Gastroesophageal sphincter (tissue), 4 donors: ENCODE measurements at regions not wholly inside any gene's neighbourhood (a gene's known extent, or its start where the extent isn't known, plus 50 kb on each side); places are given as distances from the start of the nearest gene placed in this dataset.

Experiments used
- ATAC-seq: fragments of 150-250 bp; one replicate; pipeline ENCODE4 v1.9.1; 2016; ENCODE audit warnings: mild to moderate bottlenecking, moderate library complexity
- H3K27ac ChIP-seq, 4 donors: fragments of 200-600 bp; sonication (generic) in 3 of 4; 1 replicate in 3 of 4; 2 replicates in 1 of 4; pipeline ENCODE4 v1.5.1; 2016 to 2019
- H3K27me3 ChIP-seq: fragments of 200-600 bp; sonication (generic); one replicate; pipeline ENCODE4 v1.5.1; 2019
- H3K36me3 ChIP-seq, 2 donors: fragments of 200-600 bp; sonication (generic); one replicate each; pipeline ENCODE4 v1.5.1; 2019; ENCODE audit warnings: control low read depth in 1 of 2
- H3K4me1 ChIP-seq, 3 donors: fragments of 200-600 bp; sonication (generic); 1 replicate in 2 of 3; 2 replicates in 1 of 3; pipeline ENCODE4 v1.5.1; 2016 to 2019; ENCODE audit warnings: control low read depth in 2 of 3
- H3K4me3 ChIP-seq, 2 donors: fragments of 200-600 bp; sonication (generic); one replicate each; pipeline ENCODE4 v1.5.1; 2019; ENCODE audit warnings: mild to moderate bottlenecking in 1 of 2, moderate library complexity in 1 of 2
- H3K9me3 ChIP-seq, 3 donors: fragments of 200-600 bp; sonication (generic); one replicate each; pipeline ENCODE4 v1.5.1; 2017 to 2019; ENCODE audit warnings: control low read depth in 2 of 3
- CTCF ChIP-seq, 4 experiments: fragments of 200-600 bp in 2 of 4; fragments of 450-650 bp in 2 of 4; sonication (generic) in 1 of 4; IDR thresholded peaks; one replicate each; pipeline ENCODE4 v1.5.1; 2017 to 2019; ENCODE audit warnings: antibody characterized with exemption in 4 of 4, mild to moderate bottlenecking in 2 of 4, moderate library complexity in 2 of 4
- EP300 ChIP-seq: sonication (generic); formaldehyde crosslinking; IDR thresholded peaks from one replicate; pipeline ENCODE4 v1.6.1; 2017; ENCODE audit warnings: antibody characterized with exemption, mild to moderate bottlenecking
- POLR2A ChIP-seq, 2 donors: fragments of 450-650 bp; IDR thresholded peaks; one replicate each; pipeline ENCODE4 v1.6.1; 2017; ENCODE audit warnings: antibody characterized with exemption in 2 of 2, mild to moderate bottlenecking in 2 of 2, moderate library complexity in 1 of 2
- POLR2AphosphoS5 ChIP-seq: sonication (generic); formaldehyde crosslinking; IDR thresholded peaks from one replicate; pipeline ENCODE4 v1.6.1; 2017; ENCODE audit warnings: antibody characterized with exemption
- WGBS, 2 donors: methylation state at CpG; one replicate each; pipeline ENCODE4 v1.1.5; 2018; ENCODE audit warnings: low coverage in 1 of 2; 5-methylcytosine and 5-hydroxymethylcytosine counted together

GRCh38 chr6:113585246-113585645, 271.9 kb upstream of the MARCKS start:
- TF ChIP-seq POLR2AphosphoS5 (no peak), CTCF (IDR thresholded peaks at IDR 0.05) (no peak), POLR2A (IDR thresholded peaks at IDR 0.05) (no peak), EP300 (no peak)
- H3K36me3 ChIP-seq: no peaks in the 10 kb centered on the region
- H3K27ac ChIP-seq: no peak overlapping the region
- no peaks in the 10 kb centered on the region for H3K9me3 ChIP-seq
- H3K4me3 ChIP-seq: no peak overlapping the region
- H3K27me3 ChIP-seq: no peaks in the 10 kb centered on the region
- WGBS, 2 donors: 96 to 97% methylated on average over 2 of the region's 2 CpGs
- peaks cover 0 to 7% (median 0%) of the 10 kb centered on the region in 3 donors for H3K4me1 ChIP-seq
- ATAC-seq: no peak

DNA sequence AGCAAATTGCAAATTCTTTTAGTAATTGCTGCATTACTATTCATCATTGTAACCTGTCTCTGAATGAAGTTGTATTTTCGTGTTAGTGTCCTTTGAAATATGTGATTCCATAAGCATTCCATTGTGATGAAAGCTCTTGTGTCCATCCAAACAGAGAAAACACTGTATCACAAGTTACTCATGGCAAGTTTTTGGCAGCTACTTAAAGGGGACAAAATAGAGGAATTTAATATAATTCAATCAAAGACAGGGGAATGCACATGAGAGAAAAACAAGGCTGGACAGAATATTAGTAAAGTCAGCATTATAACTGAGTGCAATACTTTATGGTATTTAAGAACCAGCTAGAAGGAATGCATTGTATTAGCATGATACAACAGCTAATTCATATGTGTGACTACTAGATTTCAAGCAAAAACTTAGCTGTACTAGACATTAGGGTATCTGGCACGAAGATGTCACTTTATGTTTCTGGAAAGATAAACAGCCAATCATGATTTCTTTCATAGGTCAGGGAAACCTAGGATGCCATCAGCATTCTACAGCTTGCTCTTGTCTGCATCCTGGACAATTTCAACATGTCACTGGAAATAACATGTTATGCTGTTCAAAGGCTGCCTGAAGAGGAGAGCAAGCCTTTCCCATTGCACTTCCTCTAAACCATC, 270.6 kb upstream of the MARCKS start:
- no peaks in the 10 kb centered on the region for H3K9me3 ChIP-seq
- H3K27me3 ChIP-seq: no peaks in the 10 kb centered on the region
- H3K4me3 ChIP-seq: no peak overlapping the region
- no peak for ATAC-seq
- H3K36me3 ChIP-seq: no peaks in the 10 kb centered on the region
- TF ChIP-seq EP300: no peak
- no peak for TF ChIP-seq CTCF (IDR thresholded peaks at IDR 0.05)
- TF ChIP-seq POLR2A (IDR thresholded peaks at IDR 0.05): no peak
- no peak for TF ChIP-seq POLR2AphosphoS5
- 35 to 48% methylated on average over 2 of the region's 2 CpGs for WGBS, 2 donors
- H3K4me1 ChIP-seq: peaks cover 0 to 7% (median 0%) of the 10 kb centered on the region in 3 donors
- no peak overlapping the region for H3K27ac ChIP-seq

DNA sequence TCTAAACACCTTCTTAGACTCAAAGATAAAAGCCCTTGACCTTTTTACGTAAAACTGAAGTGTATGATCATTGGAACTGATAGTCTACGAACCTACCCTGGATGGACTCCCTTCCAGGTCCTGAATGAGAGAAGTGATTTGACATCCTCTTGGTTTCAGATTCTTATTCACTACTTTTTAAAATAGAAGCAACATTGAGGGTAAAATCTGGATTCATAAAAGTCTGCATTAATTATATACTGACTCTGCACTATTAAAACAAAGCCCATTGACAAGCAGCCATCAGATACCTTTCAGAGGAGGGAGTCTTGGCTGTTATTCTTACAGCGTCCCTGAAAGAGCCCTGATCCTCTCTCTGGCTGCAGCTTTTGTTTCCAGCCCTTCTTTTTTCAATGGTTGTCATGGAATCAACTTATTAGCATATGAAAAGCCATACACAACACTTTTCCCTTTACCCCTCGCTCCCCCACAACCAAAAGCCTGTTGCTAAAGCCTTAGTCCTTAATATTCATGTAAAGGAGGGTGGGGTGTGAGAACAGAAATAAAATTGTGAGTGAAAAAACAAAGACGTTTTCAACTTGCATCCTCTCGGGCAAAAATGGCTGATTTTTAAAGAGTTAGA, 270.0 kb upstream of the MARCKS start:
- Histone ChIP-seq H3K27me3 (no peaks in the 10 kb centered on the region), H3K36me3 (no peaks in the 10 kb centered on the region), H3K4me3 (no peak overlapping the region), H3K27ac (no peak overlapping the region), H3K4me1 (peaks cover 0 to 7% (median 0%) of the 10 kb centered on the region in 3 donors), H3K9me3 (no peaks in the 10 kb centered on the region)
- no peak for ATAC-seq
- WGBS, 2 donors: 74 to 81% methylated on average over 5 to 6 of the region's 6 CpGs
- no peak for TF ChIP-seq POLR2AphosphoS5

- no peaks in the 10 kb centered on the region for H3K9me3 ChIP-seq
- WGBS, 2 donors: 44 to 50% methylated on average over 1 of the region's 1 CpG
- H3K4me3 ChIP-seq: no peak overlapping the region
- no peaks in the 10 kb centered on the region for H3K27me3 ChIP-seq
- no peaks in the 10 kb centered on the region for H3K36me3 ChIP-seq
- ATAC-seq: no peak
- no peaks in the 10 kb centered on the region for H3K4me1 ChIP-seq
- no peak overlapping the region for H3K27ac ChIP-seq
- TF ChIP-seq POLR2A (IDR thresholded peaks at IDR 0.05) (no peak), EP300 (no peak), POLR2AphosphoS5 (no peak), CTCF (IDR thresholded peaks at IDR 0.05) (no peak)
Observed at GRCh38 chr6:113588646-113589045, 268.5 kb upstream of the MARCKS start.

DNA sequence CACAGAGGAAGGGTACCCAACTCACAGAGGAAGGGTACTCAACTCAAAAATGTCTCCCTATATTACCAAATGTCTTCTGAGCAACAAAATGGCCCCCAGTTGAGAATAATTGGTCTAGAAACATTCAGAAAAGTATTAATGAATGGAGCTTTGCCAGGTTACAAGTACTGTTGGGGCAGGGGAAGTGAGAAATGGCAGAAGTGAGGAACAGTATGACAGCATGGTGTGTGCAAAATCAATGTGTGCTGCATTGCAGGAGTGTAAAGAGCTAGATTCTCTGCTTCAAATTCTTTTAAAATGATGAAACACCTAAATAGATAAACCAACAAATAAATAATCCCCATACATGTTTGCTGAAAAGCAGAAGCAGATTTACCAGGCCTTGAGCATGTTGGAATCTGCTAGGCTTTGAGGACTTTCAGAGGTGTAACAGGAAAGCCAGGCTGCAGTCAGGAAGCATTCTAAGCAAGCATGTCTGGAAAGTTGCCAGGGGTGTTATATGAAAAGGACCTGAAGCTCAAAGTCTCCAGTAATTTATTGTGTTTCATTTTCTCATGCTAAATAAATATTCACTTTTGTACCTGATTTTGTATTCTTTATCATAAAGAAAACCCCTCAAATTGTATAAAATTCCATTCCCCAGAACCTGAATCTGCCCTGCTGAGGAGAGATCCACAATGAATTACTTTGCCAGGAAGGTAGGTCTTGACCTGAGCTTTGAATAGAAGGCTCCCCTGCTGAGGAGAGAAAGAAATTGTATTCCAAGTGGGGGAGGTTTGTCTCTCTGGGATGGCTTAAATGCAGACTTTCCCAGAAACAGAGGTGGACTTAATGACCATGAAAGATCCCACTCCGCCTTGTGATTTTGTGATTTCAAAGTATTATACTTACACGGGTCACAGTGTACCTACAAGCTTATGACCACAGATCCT, 265.0 kb upstream of the MARCKS start:
- TF ChIP-seq POLR2AphosphoS5: no peak
- TF ChIP-seq POLR2A (IDR thresholded peaks at IDR 0.05): no peak
- TF ChIP-seq CTCF (IDR thresholded peaks at IDR 0.05): no peak
- TF ChIP-seq EP300: no peak
- 60% methylated on average over 2 of the region's 2 CpGs; no CpG with 5 or more reads in 1 of the 2 donors for WGBS, 2 donors
- no peaks in the 10 kb centered on the region for H3K36me3 ChIP-seq
- ATAC-seq: no peak
- no peak overlapping the region for H3K4me3 ChIP-seq
- H3K27ac ChIP-seq: no peak overlapping the region
- H3K27me3 ChIP-seq: no peaks in the 10 kb centered on the region
- peaks cover 9 to 19% (median 13%) of the 10 kb centered on the region in 3 donors for H3K4me1 ChIP-seq
- no peaks in the 10 kb centered on the region for H3K9me3 ChIP-seq
